Nephron progenitor cell (in vitro differentiated cells): ENCODE measurements at regions not wholly inside any gene's neighbourhood (a gene's known extent, or its start where the extent isn't known, plus 50 kb on each side); places are given as distances from the start of the nearest gene placed in this dataset.
A peak's percentile ranks its signal among the peaks of the same experiment; 100 is the strongest.
"Not testable (repeated sequence)": the region's sequence is repeated elsewhere in the genome, so short reads cannot be mapped to it uniquely, and the experiment has no call there.

Source experiments
- DNase-seq: peaks from one replicate; pipeline ENCODE4 v3.0.0; 2021
- H3K27ac Mint-ChIP-seq: 2 replicates; pipeline ENCODE4 v1.8.0; 2021; ENCODE audit warnings: mild to moderate bottlenecking, moderate library complexity, mixed read lengths
- H3K27me3 Mint-ChIP-seq: 2 replicates; pipeline ENCODE4 v1.8.0; 2021; ENCODE audit warnings: mild to moderate bottlenecking, low read depth, mixed read lengths; ENCODE audit not compliant: poor library complexity
- H3K36me3 Mint-ChIP-seq: 2 replicates; pipeline ENCODE4 v1.8.0; 2021; ENCODE audit warnings: low read depth, mixed read lengths
- H3K4me1 Mint-ChIP-seq: 2 replicates; pipeline ENCODE4 v1.8.0; 2021; ENCODE audit warnings: mixed read lengths
- H3K4me3 Mint-ChIP-seq: 2 replicates; pipeline ENCODE4 v1.8.0; 2021; ENCODE audit warnings: mild to moderate bottlenecking, moderate library complexity, mixed read lengths
- H3K9me3 Mint-ChIP-seq: 2 replicates; pipeline ENCODE4 v1.8.0; 2021; ENCODE audit warnings: mild to moderate bottlenecking, moderate library complexity, mixed read lengths
- TF ChIP-seq, protein P1 (sequence below): fragments of 200-600 bp; sonication (generic); IDR thresholded peaks from 2 replicates; pipeline ENCODE4 v1.5.0; 2021; ENCODE audit warnings: antibody characterized with exemption

DNA sequence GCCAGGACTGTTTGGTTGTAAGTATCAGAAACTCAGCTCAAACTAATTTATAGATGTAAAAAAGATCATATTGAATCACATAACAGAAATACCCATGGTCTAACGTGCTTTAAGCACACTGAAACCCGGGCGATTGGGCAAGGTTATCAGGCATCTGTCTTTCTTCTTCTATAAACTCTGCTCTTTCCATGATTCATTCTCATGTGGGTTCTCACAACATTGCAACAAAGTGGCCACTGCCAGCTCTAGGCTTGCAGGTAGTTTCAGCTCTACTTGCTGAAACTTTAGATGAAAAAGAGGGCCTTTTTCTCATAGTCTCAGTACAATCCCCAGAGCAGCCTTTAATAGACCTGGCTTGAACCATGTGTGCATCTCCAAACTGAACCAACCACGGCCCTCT lies 456.1 kb downstream of the MFSD1 start:
- Mint-ChIP-seq H3K27ac (no peak overlapping the region), H3K4me3 (no peak overlapping the region), H3K9me3 (peaks cover 3% of the 10 kb centered on the region), H3K36me3 (no peaks in the 10 kb centered on the region), H3K4me1 (no peaks in the 10 kb centered on the region), H3K27me3 (peaks cover 48% of the 10 kb centered on the region)
- TF ChIP-seq, protein P1, sequence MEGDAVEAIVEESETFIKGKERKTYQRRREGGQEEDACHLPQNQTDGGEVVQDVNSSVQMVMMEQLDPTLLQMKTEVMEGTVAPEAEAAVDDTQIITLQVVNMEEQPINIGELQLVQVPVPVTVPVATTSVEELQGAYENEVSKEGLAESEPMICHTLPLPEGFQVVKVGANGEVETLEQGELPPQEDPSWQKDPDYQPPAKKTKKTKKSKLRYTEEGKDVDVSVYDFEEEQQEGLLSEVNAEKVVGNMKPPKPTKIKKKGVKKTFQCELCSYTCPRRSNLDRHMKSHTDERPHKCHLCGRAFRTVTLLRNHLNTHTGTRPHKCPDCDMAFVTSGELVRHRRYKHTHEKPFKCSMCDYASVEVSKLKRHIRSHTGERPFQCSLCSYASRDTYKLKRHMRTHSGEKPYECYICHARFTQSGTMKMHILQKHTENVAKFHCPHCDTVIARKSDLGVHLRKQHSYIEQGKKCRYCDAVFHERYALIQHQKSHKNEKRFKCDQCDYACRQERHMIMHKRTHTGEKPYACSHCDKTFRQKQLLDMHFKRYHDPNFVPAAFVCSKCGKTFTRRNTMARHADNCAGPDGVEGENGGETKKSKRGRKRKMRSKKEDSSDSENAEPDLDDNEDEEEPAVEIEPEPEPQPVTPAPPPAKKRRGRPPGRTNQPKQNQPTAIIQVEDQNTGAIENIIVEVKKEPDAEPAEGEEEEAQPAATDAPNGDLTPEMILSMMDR: no peak
- no peak for DNase-seq

GRCh38 chr3:159258934-159259333 lies 457.1 kb downstream of the MFSD1 start:
- H3K27ac Mint-ChIP-seq: no peak overlapping the region
- DNase-seq: no peak
- peaks cover 41% of the 10 kb centered on the region for H3K27me3 Mint-ChIP-seq
- no peaks in the 10 kb centered on the region for H3K36me3 Mint-ChIP-seq
- H3K4me1 Mint-ChIP-seq: no peaks in the 10 kb centered on the region
- TF ChIP-seq, protein P1: no peak
- H3K4me3 Mint-ChIP-seq: no peak overlapping the region
- no peaks in the 10 kb centered on the region for H3K9me3 Mint-ChIP-seq

- H3K4me3 Mint-ChIP-seq: no peak overlapping the region
- DNase-seq: peak; percentile 46
- peaks cover 30% of the 10 kb centered on the region for H3K27me3 Mint-ChIP-seq
- TF ChIP-seq, protein P1: peak; percentile 71
- H3K36me3 Mint-ChIP-seq: no peaks in the 10 kb centered on the region
- H3K4me1 Mint-ChIP-seq: no peaks in the 10 kb centered on the region
- no peaks in the 10 kb centered on the region for H3K9me3 Mint-ChIP-seq
- no peak overlapping the region for H3K27ac Mint-ChIP-seq
These were observed 458.3 kb downstream of the MFSD1 start for GRCh38 chr3:159260049-159260662.

GRCh38 chr3:159261333-159261732 lies 459.5 kb downstream of the MFSD1 start:
- DNase-seq, H3K27ac Mint-ChIP-seq, H3K36me3 Mint-ChIP-seq, H3K9me3 Mint-ChIP-seq, H3K4me1 Mint-ChIP-seq, H3K4me3 Mint-ChIP-seq: not testable (repeated sequence)
- H3K27me3 Mint-ChIP-seq: peaks cover 24% of the 10 kb centered on the region

DNA sequence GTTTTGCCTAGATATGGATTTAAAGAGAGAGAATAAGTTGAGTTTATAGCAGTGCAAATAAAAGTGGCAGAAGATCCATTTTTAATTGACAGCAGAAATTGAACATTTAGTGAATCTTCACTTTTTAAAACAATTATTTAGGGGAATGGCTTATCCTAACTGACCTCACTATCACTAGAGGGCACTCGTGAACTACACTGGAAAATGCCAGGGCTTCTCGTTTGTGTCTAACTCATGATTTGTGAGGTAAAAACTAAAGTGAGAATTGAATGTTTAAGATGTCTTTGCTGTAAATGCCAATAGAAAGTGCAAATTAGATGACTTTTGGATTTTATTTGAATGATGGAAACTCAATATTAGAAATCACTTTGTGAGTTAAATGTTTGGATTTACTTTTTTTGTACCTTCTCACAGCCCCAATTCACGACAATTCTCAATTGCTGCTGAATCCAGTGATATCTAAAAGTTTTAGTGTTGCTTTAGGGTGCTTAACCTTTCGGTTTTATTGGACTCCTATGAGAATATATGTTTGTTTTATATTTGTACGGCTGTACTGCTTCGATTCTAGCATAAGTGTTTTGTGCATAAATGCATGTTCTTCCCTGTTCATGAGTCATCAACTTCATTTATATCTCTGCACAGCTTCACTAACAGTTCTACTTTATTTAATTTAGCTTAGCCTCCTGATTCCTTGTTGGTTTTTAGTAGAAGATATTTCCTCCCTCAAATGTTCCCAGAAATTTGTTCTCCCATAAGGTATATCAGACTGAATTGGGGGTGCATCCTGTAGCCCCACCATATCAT lies 462.1 kb downstream of the MFSD1 start:
- Mint-ChIP-seq H3K27me3 (peaks cover 27% of the 10 kb centered on the region), H3K9me3 (no peaks in the 10 kb centered on the region), H3K36me3 (no peaks in the 10 kb centered on the region), H3K4me1 (peaks cover 11% of the 10 kb centered on the region), H3K27ac (no peak overlapping the region), H3K4me3 (no peak overlapping the region)
- peak; percentile 30 for DNase-seq
- TF ChIP-seq, protein P1: peak; percentile 83

DNA sequence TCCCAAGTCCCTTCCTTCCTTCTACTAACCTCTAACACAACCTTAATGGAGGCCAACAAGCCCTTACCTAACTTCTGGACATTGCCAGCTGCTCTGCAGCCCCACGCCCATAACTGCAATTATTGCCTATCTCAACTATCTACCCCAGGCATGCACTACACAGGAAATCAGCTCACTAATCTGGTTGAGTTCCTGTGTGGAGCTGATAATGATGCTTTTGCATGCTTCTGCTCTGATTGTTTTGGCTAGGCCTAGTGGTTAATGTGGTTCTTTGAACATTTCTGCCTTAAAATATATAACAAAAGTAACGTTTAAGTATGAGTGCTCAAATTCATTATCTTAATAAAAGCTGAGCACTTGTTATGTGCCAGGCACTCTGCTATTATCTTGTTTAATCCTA lies 463.9 kb downstream of the MFSD1 start:
- Mint-ChIP-seq H3K4me1 (peaks cover 11% of the 10 kb centered on the region), H3K4me3 (no peak overlapping the region), H3K27ac (no peak overlapping the region), H3K36me3 (no peaks in the 10 kb centered on the region), H3K27me3 (peaks cover 30% of the 10 kb centered on the region), H3K9me3 (no peaks in the 10 kb centered on the region)
- TF ChIP-seq, protein P1: no peak
- no peak for DNase-seq
